ENCODE measurements at regions not wholly inside any gene's neighbourhood (a gene's known extent, or its start where the extent isn't known, plus 50 kb on each side); places are given as distances from the start of the nearest gene placed in this dataset.

DNA sequence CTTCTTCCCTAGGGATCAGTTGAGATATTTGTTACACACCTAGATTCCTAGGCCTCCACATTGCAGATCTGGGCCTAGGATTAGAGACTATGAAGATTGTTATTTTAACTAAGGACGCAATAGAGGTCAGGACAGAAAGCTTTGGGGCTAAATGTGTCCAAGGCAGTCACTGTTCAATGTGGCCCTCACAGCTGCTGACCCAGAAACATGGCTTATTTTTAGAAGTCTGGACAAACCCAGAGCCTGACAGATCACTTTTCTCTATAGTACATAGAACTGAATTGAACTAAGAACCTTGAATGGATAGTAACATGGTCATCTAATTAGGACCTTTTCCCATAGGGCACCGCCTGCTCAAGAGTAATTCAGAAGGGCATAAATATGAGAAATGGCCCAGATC, 146.6 kb upstream of the AUTS2 start:
- peaks cover 11% of the 10 kb centered on the region for H3K9me3 ChIP-seq (ENCODE audit: control insufficient read depth, insufficient read depth, low read length)
- no peaks in the 10 kb centered on the region for H3K9me1 ChIP-seq (ENCODE audit: insufficient read depth, low read length)
- dilution Hi-C loops (cut with HindIII; ENCODE audit: low sequenced_read_pairs, unreplicated experiment) (no loop called here), in situ Hi-C loops (cut with MboI; ENCODE audit: low sequenced_read_pairs) (no loop called here), intact Hi-C loops (cut with micrococcal nuclease) (no loop called here)
- DNase-seq (no peak), ATAC-seq (ENCODE audit: low read depth) (no peak)
- H3K4ac ChIP-seq (ENCODE audit: low read depth, low read length) = no peak overlapping the region
- H3K27ac ChIP-seq (ENCODE audit: insufficient read depth, low read length) = no peak overlapping the region
- H3K27me3 ChIP-seq (ENCODE audit: control insufficient read depth, insufficient read depth, low read length) = no peaks in the 10 kb centered on the region
- H2AK9ac ChIP-seq (replicated peaks; ENCODE audit: low read depth, low read length, poor library complexity) = no peak overlapping the region
- ChIA-PET CTCF (no interaction called here), POLR2A (ENCODE audit: unreplicated experiment) (no interaction called here)
- H2AFZ ChIP-seq (replicated peaks; ENCODE audit: low read length, poor library complexity) = no peak overlapping the region
- no peak overlapping the region for H4K91ac ChIP-seq (ENCODE audit: insufficient read depth, low read depth, low read length)
- no CpG with 5 or more reads among the region's 2 CpGs for WGBS, 2 experiments (ENCODE audit: extremely low coverage in 2 of 2, insufficient read length in 1 of 2)
- no peak overlapping the region for H3K56ac ChIP-seq (ENCODE audit: extremely low read depth, insufficient read depth, low read length)
- H3K14ac ChIP-seq (replicated peaks; ENCODE audit: low read depth, low read length) = no peak overlapping the region
- H2AK5ac ChIP-seq (ENCODE audit: low read depth, low read length) = no peak overlapping the region
- no peaks in the 10 kb centered on the region for H3K79me1 ChIP-seq (ENCODE audit: low read depth in 1 of 2, low read length in 2 of 2)
- no peak overlapping the region for H2BK15ac ChIP-seq (ENCODE audit: low read depth, low read length)
- no peak overlapping the region for H2BK5ac ChIP-seq (ENCODE audit: low read depth, low read length, poor library complexity, severe bottlenecking)
- no peak overlapping the region for H3K23ac ChIP-seq (ENCODE audit: low read depth, low read length)
- H3K9ac ChIP-seq (ENCODE audit: low read depth, low read length) = no peak overlapping the region
- H3K4me1 ChIP-seq (ENCODE audit: control insufficient read depth, insufficient read depth, low read length) = no peaks in the 10 kb centered on the region
- no TSS peak for BruUV-seq (replicated peaks)
- H3K4me3 ChIP-seq (ENCODE audit: insufficient read depth, low read depth, low read length) = no peak overlapping the region
- no peaks in the 10 kb centered on the region for H4K20me1 ChIP-seq (ENCODE audit: insufficient read depth, low read length)
- H2BK120ac ChIP-seq (ENCODE audit: low read depth, low read length) = no peak overlapping the region
- no peak overlapping the region for H3K18ac ChIP-seq (ENCODE audit: low read depth, low read length)
- H4K8ac ChIP-seq (ENCODE audit: low read depth in 2 of 2, low read length in 2 of 2) = no peak overlapping the region
- no peaks in the 10 kb centered on the region for H3K36me3 ChIP-seq (ENCODE audit: control insufficient read depth, insufficient read depth, low read length)
- H2BK20ac ChIP-seq (ENCODE audit: low read depth, low read length) = no peak overlapping the region
- TF ChIP-seq MAZ (IDR thresholded peaks at IDR 0.05; ENCODE audit: borderline replicate concordance, low read depth, low read length) (no peak), MXI1 (IDR thresholded peaks at IDR 0.05; ENCODE audit: borderline replicate concordance, low read depth, low read length) (no peak), CHD1 (IDR thresholded peaks at IDR 0.05; ENCODE audit: low read depth, low read length) (no peak), RAD21 (IDR thresholded peaks at IDR 0.05; ENCODE audit: low read length) (no peak), RFX5 (IDR thresholded peaks at IDR 0.05; ENCODE audit: low read depth, low read length) (no peak), CEBPB (IDR thresholded peaks at IDR 0.05; ENCODE audit: low read depth, low read length) (no peak), RCOR1 (IDR thresholded peaks at IDR 0.05; ENCODE audit: insufficient replicate concordance, low read length) (no peak), USF2 (IDR thresholded peaks at IDR 0.05; ENCODE audit: low read depth, low read length) (no peak), CTCF (conservative IDR thresholded peaks at IDR 0.05; ENCODE audit: low read depth, low read length) (no peak), MAFK (IDR thresholded peaks at IDR 0.05; ENCODE audit: low read depth, low read length) (no peak), SMC3 (IDR thresholded peaks at IDR 0.05; ENCODE audit: low read depth, low read length) (no peak), BHLHE40 (IDR thresholded peaks at IDR 0.05; ENCODE audit: low read depth, low read length) (no peak), FOS (IDR thresholded peaks at IDR 0.05; ENCODE audit: low read depth, low read length) (no peak), NFE2L2 (IDR thresholded peaks at IDR 0.05; ENCODE audit: low read depth, low read length) (no peak), ELK1 (IDR thresholded peaks at IDR 0.05; ENCODE audit: borderline replicate concordance, low read depth, low read length) (no peak)
- no peak overlapping the region for H3K4me2 ChIP-seq (ENCODE audit: low read depth, low read length)
- H4K5ac ChIP-seq (ENCODE audit: low read depth, low read length) = no peak overlapping the region

All from IMR-90 (cell line).